GM12878 (cell line): ENCODE measurements at regions not wholly inside any gene's neighbourhood (a gene's known extent, or its start where the extent isn't known, plus 50 kb on each side); places are given as distances from the start of the nearest gene placed in this dataset.

Experiments used
- CEBPB ChIP-seq, 2 experiments: fragments of 150-350 bp in 1 of 2; IDR thresholded peaks; 2 replicates each; pipeline ENCODE4 v1.6.1; 2012 to 2014; ENCODE audit warnings: low read depth in 2 of 2, low read length in 2 of 2, borderline replicate concordance in 1 of 2, inconsistent platforms in 1 of 2
- FOS ChIP-seq: IDR thresholded peaks from 3 replicates; pipeline ENCODE4 v1.6.1; 2011; ENCODE audit warnings: borderline replicate concordance; ENCODE audit not compliant: insufficient read length; ENCODE audit errors: extremely low read depth
- NR2C1 ChIP-seq: fragments of 450-650 bp; IDR thresholded peaks from 2 replicates; pipeline ENCODE4 v1.6.1; 2017; ENCODE audit warnings: antibody characterized with exemption, mild to moderate bottlenecking, moderate library complexity
- ZNF217 ChIP-seq: fragments of 450-650 bp; IDR thresholded peaks from 2 replicates; pipeline ENCODE4 v1.6.1; 2017; ENCODE audit warnings: antibody characterized with exemption, mild to moderate bottlenecking

DNA sequence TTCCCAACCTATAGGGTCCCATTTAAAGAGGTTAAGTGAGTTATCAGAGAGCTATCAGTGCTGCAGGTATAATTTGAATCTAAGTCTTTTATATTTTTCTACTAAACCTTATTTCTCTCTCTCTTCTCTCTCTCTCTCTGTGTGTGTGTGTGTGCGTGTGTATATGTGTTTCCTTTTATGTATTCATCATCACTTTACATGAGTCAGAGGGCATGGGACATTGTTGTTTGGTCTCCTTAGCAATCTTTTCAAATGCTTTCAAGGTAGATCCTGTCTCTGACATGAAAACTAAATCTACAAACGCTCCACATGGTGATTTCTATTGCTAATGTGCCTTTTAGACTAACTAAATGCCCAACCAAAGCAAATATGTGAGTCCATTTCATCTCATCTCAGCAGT is 459.7 kb downstream of the BTG1 start:
- TF ChIP-seq FOS (no peak), CEBPB (IDR thresholded peaks at IDR 0.05; ENCODE audit: borderline replicate concordance in 1 of 2, low read depth in 2 of 2, low read length in 2 of 2) (no peak), NR2C1 (no peak), ZNF217 (no peak)
